ENCODE measurements at regions not wholly inside any gene's neighbourhood (a gene's known extent, or its start where the extent isn't known, plus 50 kb on each side); places are given as distances from the start of the nearest gene placed in this dataset.

DNA sequence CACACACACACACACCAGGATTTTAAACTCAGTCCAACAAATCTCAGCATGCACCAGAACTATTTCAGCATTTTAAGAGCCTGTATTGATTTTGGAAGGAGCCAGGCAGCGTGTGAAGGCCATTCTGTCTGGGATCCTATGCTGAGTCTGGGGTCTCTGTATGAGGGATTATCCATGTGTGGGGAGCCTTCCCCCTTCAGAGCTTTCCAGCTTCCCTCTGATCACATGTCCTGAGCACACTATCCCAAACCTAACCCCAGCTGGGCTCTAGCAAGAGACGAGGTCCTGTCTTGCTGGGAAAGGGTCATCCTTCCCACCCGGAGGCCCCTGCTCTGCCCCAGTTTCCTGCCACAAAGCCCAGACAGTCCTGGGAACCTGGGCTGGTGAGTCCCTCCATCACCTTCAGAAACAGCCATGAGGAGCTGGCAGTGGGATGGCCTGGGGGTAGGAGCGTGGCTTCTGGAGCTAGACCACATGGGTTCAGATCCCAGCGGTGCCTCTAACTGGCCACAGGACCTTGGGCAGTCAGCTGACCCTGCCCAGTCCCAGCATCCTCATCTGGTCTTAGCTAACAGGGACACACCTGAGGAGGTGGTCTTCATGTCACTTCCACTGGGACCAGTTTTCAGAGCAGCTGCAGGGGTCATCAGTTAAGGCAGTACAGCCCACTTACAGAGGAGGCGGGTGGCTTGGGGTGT is 79.6 kb upstream of the RET start:
- Histone ChIP-seq H3K36me3 (ENCODE audit: control insufficient read depth, insufficient read depth, low read length) (no peaks in the 10 kb centered on the region), H3K4me1 (ENCODE audit: control insufficient read depth, insufficient read depth, low read length) (no peaks in the 10 kb centered on the region), H3K9me3 (ENCODE audit: control insufficient read depth, insufficient read depth, low read length) (no peaks in the 10 kb centered on the region), H3K27ac (ENCODE audit: low read depth, low read length) (no peak overlapping the region), H3K27me3 (ENCODE audit: control insufficient read depth, insufficient read depth, low read length) (no peaks in the 10 kb centered on the region), H3K4me3 (ENCODE audit: low read depth, low read length) (no peak overlapping the region)
- 91% methylated on average over 5 of the region's 6 CpGs for WGBS (ENCODE audit: insufficient coverage)
- no peak for DNase-seq (ENCODE audit: low read depth in 4 of 6, low spot score in 6 of 6)

GRCh38 chr10:42997849-42998165 is 79.1 kb upstream of the RET start:
- WGBS (ENCODE audit: insufficient coverage): 73% methylated on average over 4 of the region's 4 CpGs

GRCh38 chr10:42998481-42999384 is 78.1 kb upstream of the RET start:
- Histone ChIP-seq H3K4me3 (ENCODE audit: low read depth, low read length) (no peak overlapping the region), H3K27me3 (ENCODE audit: control insufficient read depth, insufficient read depth, low read length) (no peaks in the 10 kb centered on the region), H3K4me1 (ENCODE audit: control insufficient read depth, insufficient read depth, low read length) (no peaks in the 10 kb centered on the region), H3K9me3 (ENCODE audit: control insufficient read depth, insufficient read depth, low read length) (no peaks in the 10 kb centered on the region), H3K36me3 (ENCODE audit: control insufficient read depth, insufficient read depth, low read length) (no peaks in the 10 kb centered on the region), H3K27ac (ENCODE audit: low read depth, low read length) (no peak overlapping the region)
- DNase-seq (ENCODE audit: low read depth in 4 of 6, low spot score in 6 of 6): no peak
- WGBS (ENCODE audit: insufficient coverage): 91% methylated on average over 12 of the region's 12 CpGs

More at GRCh38 chr10:42997849-42998165, 79.1 kb upstream of the RET start:
- Histone ChIP-seq H3K27me3 (ENCODE audit: control insufficient read depth, insufficient read depth, low read length) (no peaks in the 10 kb centered on the region), H3K9me3 (ENCODE audit: control insufficient read depth, insufficient read depth, low read length) (no peaks in the 10 kb centered on the region), H3K27ac (ENCODE audit: low read depth, low read length) (no peak overlapping the region), H3K36me3 (ENCODE audit: control insufficient read depth, insufficient read depth, low read length) (no peaks in the 10 kb centered on the region), H3K4me3 (ENCODE audit: low read depth, low read length) (no peak overlapping the region), H3K4me1 (ENCODE audit: control insufficient read depth, insufficient read depth, low read length) (no peaks in the 10 kb centered on the region)
- no peak for DNase-seq (ENCODE audit: low read depth in 4 of 6, low spot score in 6 of 6)

DNA sequence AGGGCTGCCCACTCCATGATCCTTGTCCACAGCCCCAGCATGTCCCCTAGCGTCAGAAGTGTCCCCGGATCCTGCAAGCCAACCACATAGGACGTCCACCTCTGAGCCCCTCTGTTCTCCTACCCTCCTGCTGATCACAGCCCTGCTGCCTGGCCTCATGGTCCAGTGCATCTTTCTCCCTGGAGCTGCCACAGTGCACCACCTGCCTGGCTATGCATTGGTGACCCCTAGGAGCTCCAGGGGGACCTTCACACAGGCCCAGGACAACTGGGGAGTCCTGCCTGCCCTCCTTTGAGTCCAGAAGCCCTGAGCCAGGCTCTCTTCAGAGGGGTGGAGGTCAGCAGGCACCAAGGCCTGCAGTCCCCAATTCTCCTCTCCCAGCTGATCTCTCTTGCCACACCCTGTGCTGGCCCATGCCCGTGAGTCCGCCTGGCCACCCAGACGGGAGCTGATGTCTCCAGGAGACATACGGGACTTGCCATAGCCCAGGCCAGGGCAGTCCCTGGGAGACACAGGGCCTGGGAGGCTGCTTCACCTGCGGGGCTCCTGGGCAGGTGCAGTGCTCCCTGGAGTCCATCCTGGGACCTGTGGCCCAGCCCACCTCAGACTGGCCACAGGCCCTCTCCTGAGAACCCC is 77.4 kb upstream of the RET start:
- Histone ChIP-seq H3K27me3 (ENCODE audit: control insufficient read depth, insufficient read depth, low read length) (no peaks in the 10 kb centered on the region), H3K36me3 (ENCODE audit: control insufficient read depth, insufficient read depth, low read length) (no peaks in the 10 kb centered on the region), H3K27ac (ENCODE audit: low read depth, low read length) (no peak overlapping the region), H3K4me3 (ENCODE audit: low read depth, low read length) (no peak overlapping the region), H3K4me1 (ENCODE audit: control insufficient read depth, insufficient read depth, low read length) (no peaks in the 10 kb centered on the region), H3K9me3 (ENCODE audit: control insufficient read depth, insufficient read depth, low read length) (no peaks in the 10 kb centered on the region)
- WGBS (ENCODE audit: insufficient coverage): 88% methylated on average over 8 of the region's 8 CpGs
- no peak for DNase-seq (ENCODE audit: low read depth in 4 of 6, low spot score in 6 of 6)

DNA sequence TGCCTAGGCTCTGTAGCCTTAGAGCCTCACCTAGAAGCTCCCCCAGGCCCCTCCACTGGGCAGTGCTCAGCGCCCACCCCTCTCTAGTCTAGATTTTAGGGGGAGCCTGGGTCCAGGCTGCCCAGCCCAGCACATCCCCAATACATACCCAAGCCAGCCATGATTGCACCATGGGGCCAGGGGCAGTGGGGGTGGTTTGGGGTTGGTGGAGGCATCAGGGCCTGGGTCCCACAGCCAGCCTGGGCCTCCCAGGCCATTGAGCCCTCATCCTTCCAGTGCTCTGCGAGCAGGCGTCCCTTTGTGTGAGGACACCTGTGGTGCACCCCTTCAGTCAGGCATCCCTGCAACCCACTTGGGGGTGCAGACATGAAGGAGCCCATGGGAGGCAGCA is 76.9 kb upstream of the RET start:
- Histone ChIP-seq H3K4me1 (ENCODE audit: control insufficient read depth, insufficient read depth, low read length) (no peaks in the 10 kb centered on the region), H3K27me3 (ENCODE audit: control insufficient read depth, insufficient read depth, low read length) (no peaks in the 10 kb centered on the region), H3K9me3 (ENCODE audit: control insufficient read depth, insufficient read depth, low read length) (no peaks in the 10 kb centered on the region), H3K4me3 (ENCODE audit: low read depth, low read length) (no peak overlapping the region), H3K27ac (ENCODE audit: low read depth, low read length) (no peak overlapping the region), H3K36me3 (ENCODE audit: control insufficient read depth, insufficient read depth, low read length) (no peaks in the 10 kb centered on the region)
- WGBS (ENCODE audit: insufficient coverage): 79% methylated on average over 2 of the region's 3 CpGs
- DNase-seq (ENCODE audit: low read depth in 4 of 6, low spot score in 6 of 6): no peak

GRCh38 chr10:43000651-43001426 is 76.0 kb upstream of the RET start:
- H3K4me3 ChIP-seq (ENCODE audit: low read depth, low read length): no peak overlapping the region
- no peaks in the 10 kb centered on the region for H3K9me3 ChIP-seq (ENCODE audit: control insufficient read depth, insufficient read depth, low read length)
- no peak for DNase-seq (ENCODE audit: low read depth in 4 of 6, low spot score in 6 of 6)
- H3K27me3 ChIP-seq (ENCODE audit: control insufficient read depth, insufficient read depth, low read length): no peaks in the 10 kb centered on the region
- H3K4me1 ChIP-seq (ENCODE audit: control insufficient read depth, insufficient read depth, low read length): no peaks in the 10 kb centered on the region
- H3K27ac ChIP-seq (ENCODE audit: low read depth, low read length): no peak overlapping the region
- no peaks in the 10 kb centered on the region for H3K36me3 ChIP-seq (ENCODE audit: control insufficient read depth, insufficient read depth, low read length)
- 83% methylated on average over 15 of the region's 16 CpGs for WGBS (ENCODE audit: insufficient coverage)

DNA sequence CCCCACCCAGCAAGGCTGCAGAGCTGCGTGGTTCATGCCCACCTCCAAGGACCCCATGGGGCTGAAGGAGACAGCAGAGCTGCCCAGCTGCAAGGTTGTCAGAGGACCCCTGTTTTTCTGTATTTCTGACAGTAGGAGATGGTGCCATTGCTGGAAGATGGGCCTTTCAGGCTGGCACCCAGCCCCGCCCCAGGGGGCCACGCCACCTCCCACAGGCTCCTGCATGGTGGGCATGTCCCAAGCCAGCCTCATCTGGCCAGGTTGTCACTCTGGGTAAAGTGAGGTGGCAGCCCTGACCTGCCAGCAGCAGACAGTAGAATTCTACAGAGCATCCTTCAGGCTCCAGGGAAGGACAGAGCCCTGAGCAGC is 75.5 kb upstream of the RET start:
- no peak for DNase-seq (ENCODE audit: low read depth in 4 of 6, low spot score in 6 of 6)
- Histone ChIP-seq H3K4me1 (ENCODE audit: control insufficient read depth, insufficient read depth, low read length) (no peaks in the 10 kb centered on the region), H3K4me3 (ENCODE audit: low read depth, low read length) (no peak overlapping the region), H3K9me3 (ENCODE audit: control insufficient read depth, insufficient read depth, low read length) (no peaks in the 10 kb centered on the region), H3K27me3 (ENCODE audit: control insufficient read depth, insufficient read depth, low read length) (no peaks in the 10 kb centered on the region), H3K36me3 (ENCODE audit: control insufficient read depth, insufficient read depth, low read length) (no peaks in the 10 kb centered on the region), H3K27ac (ENCODE audit: low read depth, low read length) (no peak overlapping the region)
- 94% methylated on average over 3 of the region's 3 CpGs for WGBS (ENCODE audit: insufficient coverage)

DNA sequence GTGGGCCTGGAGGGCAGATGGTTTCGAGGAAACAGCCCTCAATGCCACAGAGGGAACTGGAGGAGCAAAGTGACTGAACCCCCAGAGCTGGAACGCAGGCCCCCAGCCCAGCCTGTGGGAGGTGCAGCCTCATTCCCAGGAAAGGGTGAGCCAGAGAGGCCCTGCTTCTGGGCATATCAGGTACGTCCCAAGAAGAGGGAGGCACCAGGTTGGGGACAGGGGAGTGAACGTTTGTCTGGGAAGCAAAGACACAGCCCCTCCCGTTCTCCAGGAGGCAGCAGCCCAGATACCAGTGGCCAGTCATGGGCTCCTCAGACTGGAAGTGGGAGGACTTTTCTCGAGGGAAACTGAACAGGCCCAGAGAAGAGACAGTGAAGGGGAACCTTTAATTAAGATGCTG is 74.3 kb upstream of the RET start:
- Histone ChIP-seq H3K9me3 (ENCODE audit: control insufficient read depth, insufficient read depth, low read length) (no peaks in the 10 kb centered on the region), H3K36me3 (ENCODE audit: control insufficient read depth, insufficient read depth, low read length) (no peaks in the 10 kb centered on the region), H3K27ac (ENCODE audit: low read depth, low read length) (no peak overlapping the region), H3K4me1 (ENCODE audit: control insufficient read depth, insufficient read depth, low read length) (no peaks in the 10 kb centered on the region), H3K4me3 (ENCODE audit: low read depth, low read length) (no peak overlapping the region), H3K27me3 (ENCODE audit: control insufficient read depth, insufficient read depth, low read length) (no peaks in the 10 kb centered on the region)
- WGBS (ENCODE audit: insufficient coverage): 68% methylated on average over 5 of the region's 6 CpGs
- no peak for DNase-seq (ENCODE audit: low read depth in 4 of 6, low spot score in 6 of 6)

DNA sequence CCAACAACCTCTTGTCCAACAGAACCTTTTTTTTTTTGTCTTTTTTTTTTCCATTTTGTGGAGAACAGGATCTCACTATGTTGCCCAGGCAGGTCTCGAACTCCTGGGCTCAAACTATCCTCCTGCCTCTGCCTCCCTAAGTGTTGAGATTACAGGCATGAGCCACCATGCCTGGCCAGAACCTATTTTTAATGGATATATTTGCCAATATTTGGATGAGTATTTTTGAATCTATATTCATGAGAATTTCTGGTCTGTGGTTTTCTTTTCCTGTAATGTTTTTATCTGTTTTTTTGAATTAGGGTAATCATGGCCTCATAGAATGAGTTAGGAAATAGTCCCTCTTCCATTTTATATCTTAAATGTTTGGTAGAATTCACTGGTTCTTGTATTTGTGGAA is 70.4 kb upstream of the RET start:
- no peak for DNase-seq (ENCODE audit: low read depth in 4 of 6, low spot score in 6 of 6)
- no CpG with 5 or more reads among the region's 1 CpG for WGBS (ENCODE audit: insufficient coverage)
- H3K9me3 ChIP-seq (ENCODE audit: control insufficient read depth, insufficient read depth, low read length): no peaks in the 10 kb centered on the region
- H3K4me3 ChIP-seq (ENCODE audit: low read depth, low read length): no peak overlapping the region
- H3K36me3 ChIP-seq (ENCODE audit: control insufficient read depth, insufficient read depth, low read length): no peaks in the 10 kb centered on the region
- H3K27ac ChIP-seq (ENCODE audit: low read depth, low read length): no peak overlapping the region
- H3K4me1 ChIP-seq (ENCODE audit: control insufficient read depth, insufficient read depth, low read length): no peaks in the 10 kb centered on the region
- H3K27me3 ChIP-seq (ENCODE audit: control insufficient read depth, insufficient read depth, low read length): no peaks in the 10 kb centered on the region

Measured in spinal cord (tissue), 9 donors.